Glomerular endothelial cell (primary cell): ENCODE measurements at regions not wholly inside any gene's neighbourhood (a gene's known extent, or its start where the extent isn't known, plus 50 kb on each side); places are given as distances from the start of the nearest gene placed in this dataset.
"Not testable (repeated sequence)": the region's sequence is repeated elsewhere in the genome, so short reads cannot be mapped to it uniquely, and the experiment has no call there.

Experiments used
- DNase-seq: peaks from one replicate; pipeline ENCODE4 v3.0.0-alpha.2; 2011; ENCODE audit warnings: low read depth, low spot score; ENCODE audit errors: extremely low read depth

DNA sequence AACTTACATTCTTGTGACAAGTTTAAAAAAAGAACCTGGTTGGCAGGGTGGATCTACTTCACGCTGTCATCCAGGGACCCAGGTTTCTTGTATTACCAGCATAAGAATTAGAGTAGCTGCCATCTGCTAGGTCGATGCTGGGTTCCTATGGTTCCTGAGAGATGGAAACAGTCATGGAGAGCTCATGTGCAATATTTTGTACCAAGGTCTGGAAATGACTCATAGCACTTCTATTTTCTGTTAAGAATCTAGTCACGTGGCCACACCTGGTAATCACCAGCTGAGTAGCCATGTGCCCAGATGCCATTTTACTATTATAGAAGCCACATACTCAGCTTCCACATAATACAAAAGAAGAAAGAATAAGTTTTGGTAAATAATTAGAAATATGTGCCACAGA is 171.3 kb downstream of the CD83 start:
- no peak for DNase-seq

DNA sequence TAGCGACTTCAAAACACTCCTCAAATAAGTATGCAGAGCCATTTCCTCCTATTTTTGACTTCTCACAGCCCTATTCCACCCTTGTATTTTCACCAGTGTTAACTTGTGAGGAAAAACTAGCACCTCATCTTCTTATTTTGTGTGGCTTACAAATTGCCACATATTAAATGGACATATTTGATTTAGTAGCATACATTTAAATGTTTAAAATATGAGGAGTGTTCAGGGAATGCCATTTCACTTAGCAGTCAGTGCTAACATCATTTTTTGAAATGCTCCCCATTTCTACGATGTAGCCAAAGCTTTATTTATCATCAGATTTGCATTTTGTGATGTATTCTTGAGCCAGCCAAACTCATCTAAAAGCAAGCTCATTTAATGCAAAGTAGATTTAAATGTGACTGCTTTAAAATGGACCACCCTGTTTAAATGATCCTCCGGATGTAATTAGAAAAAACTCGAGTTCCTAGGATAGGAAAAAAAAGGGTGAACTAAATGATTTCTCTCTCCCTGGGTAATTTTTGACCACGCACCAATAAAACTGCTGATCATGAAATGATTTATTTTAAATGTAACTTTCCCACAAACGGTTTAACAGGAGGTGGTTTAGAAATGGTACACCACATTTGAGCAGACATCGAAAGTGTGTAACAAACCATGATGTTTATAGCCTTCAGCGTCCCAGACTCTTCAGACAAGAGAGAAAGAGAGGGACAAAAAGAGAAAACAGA is 172.6 kb downstream of the CD83 start:
- DNase-seq, result no peak

DNA sequence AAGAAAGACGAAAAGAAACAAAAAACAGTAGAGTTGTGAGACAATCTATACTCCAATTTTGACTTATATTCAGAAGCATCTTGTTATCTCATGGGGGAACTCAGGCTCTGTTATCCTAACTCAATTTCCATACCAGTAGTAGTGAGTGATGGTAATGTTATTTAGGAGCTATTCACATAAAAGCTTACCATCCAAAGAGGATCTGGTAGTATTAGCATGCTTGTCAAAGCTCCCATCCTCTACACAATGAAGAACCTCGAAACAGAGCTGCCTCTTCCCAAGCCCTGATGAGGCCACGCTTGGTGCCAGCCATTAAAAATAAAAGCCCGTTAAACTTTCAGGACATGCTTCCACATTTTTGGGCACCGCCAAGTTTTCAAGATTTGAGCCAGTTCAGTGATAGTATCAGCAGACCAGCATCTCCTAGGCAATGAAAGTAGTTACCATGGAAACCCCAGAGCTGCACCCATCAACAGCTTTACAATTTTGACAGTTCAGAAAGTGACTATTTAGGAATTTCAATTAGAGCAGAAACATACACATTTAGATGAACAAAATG is 173.3 kb downstream of the CD83 start:
- no peak for DNase-seq

DNA sequence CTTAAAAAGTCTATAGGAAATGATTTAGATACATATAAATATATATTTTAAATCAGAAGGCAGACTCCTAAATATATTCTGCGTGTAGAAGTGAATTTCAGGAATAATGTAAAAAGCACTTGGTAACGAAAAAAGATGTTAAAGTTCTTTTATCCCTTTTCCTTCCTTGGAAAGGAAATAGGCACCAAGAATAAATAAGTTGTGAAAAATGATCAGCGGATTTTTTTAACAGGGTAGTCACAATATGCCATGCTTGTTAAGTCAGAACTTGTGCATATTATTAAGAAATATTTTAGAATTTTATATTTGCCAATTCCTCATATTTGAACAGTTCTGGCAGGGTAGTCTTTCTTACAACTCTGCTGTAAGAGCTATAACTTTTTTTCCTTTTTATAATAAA is 173.8 kb downstream of the CD83 start:
- no peak for DNase-seq

DNA sequence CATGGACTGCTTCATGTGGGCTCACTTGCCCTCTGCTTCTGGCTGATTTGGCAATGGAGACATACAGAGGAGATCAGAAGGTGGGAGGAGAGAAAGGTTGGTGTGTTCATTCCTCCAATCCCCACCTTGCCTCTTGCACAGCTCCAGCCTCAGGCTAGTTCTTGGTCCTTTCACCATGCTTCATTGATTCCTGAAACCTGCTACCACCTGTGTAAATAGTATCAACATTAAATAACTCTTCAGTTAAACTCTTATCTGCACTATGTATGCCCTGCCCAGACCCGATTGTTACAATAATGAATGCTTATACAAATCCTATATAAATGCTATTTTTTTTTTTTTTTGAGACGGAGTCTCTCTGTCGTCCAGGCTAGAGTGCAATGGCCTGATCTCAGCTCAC is 174.5 kb downstream of the CD83 start:
- no peak for DNase-seq

DNA sequence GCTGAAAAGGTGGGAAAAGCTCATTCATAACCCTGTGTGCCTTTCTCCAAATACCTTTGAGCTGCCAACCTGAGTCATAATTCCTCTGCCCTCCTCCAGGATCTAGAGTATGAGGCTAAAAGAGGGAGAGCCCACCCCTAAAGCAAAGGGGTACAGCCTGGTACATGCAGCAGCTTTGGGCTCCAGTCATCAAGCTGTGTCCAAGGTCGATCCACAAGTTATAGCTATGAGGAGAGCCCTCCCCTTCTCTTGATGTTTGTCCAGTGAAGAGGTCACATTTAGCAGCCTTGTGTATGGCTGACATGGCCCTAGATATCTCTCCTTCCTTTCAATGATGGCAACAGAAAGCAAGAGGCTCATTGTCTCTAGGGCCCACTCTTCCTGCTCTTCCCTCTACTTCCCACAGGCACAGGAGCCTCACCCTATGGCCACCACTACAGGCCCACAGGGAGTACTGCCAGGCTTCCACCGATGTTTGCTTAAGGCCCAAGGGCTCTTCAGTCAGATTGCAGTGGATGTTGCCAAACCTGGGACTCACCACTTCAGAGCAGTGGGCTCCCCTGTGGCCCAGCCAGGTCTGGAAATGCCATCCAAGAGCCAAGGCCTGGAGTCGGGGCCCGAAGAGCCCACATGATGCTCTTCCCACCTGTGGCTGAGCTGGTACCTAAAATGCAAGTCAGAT is 176.8 kb downstream of the CD83 start:
- DNase-seq, result no peak

DNA sequence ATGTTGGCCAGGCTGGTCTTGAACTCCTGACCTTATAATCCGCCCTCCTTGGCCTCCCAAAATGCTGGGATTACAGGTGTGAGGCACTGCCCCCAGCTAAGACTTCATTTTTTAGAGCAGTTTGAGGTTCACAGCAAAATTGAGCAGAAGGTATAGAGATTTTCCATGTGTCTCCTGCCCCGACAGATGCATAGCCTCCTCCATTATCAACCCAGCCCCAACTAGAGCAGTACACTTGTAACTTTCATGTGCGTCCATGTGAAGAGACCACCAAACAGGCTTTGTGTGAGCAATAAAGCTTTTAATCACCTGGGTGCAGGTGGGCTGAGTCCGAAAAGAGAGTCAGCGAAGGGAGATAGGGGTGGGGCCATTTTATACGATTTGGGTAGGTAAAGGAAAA is 179.1 kb downstream of the CD83 start:
- DNase-seq, result not testable (repeated sequence)

DNA sequence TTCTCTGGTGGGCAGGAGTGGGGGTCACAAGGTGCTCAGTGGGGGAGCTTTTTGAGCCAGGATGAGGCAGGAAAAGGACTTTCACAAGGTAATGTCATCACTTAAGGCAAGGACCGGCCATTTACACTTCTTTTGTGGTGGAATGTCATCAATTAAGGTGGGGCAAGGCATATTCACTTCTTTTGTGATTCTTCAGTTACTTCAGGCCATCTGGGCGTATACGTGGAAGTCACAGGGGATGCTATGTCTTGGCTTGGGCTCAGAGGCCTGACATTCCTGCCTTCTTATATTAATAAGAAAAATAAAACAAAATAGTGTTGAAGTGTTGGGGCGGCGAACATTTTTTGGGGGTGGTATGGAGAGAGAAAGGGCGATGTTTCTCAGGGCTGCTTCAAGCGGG is 179.5 kb downstream of the CD83 start:
- DNase-seq, result not testable (repeated sequence)

DNA sequence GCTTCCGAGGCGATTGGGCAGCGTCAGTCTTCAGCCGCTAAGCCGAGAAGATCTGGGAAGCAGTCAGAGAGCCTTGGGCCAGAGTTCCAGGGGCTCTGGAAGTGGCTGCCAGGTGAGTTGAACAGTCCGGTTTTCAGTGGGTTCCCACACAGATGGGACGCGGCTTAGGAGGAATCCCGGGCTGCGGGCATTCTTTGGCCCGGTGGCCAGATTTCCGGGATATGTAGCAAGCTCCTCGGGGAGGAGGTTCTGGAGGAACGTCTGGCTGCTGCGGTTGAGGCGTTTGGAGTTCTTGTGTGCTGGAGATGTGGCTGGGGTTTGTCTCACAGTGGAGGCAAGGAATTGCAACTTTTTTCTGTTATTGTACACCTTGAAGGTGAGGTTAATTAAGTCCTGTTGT is 182.6 kb downstream of the CD83 start:
- not testable (repeated sequence) for DNase-seq

DNA sequence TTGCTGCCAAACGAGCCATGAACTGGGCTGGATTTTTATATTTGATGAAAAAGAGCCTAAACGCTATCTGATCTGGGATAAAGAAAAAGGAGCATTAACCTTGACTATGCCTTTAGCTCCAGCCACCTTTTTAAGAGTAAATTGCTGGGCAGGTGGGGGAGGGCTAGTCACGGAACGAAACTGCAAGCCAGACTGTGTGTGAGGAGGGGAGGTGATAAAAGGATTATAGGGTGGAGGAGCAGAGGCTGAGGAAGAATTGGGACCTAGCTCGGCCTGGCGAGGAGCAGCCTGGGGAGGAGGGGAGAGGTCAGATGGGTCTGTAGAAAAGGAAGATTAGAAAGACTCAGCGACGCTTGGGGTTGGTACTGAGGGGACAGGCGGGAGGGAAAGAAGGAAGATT is 183.1 kb downstream of the CD83 start:
- DNase-seq, result not testable (repeated sequence)

DNA sequence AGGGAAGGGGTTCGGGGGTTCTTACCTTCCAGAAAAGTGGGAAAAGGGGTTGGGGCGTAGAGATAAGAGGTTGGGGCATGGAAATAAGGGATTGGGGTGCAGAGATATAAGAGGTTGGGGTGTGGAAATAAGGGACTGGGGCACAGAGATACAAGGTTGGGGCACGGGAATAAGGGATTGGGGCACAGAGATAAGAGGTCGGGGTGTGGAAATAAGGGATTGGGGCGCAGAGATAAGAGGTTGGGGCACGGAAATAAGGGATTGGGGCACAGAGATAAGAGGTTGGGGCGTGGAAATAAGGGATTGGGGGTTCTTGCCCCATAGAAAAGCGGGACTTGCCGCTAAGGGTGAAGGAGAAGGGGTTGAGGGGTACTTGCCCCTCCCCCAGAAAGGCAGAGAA is 183.9 kb downstream of the CD83 start:
- not testable (repeated sequence) for DNase-seq

DNA sequence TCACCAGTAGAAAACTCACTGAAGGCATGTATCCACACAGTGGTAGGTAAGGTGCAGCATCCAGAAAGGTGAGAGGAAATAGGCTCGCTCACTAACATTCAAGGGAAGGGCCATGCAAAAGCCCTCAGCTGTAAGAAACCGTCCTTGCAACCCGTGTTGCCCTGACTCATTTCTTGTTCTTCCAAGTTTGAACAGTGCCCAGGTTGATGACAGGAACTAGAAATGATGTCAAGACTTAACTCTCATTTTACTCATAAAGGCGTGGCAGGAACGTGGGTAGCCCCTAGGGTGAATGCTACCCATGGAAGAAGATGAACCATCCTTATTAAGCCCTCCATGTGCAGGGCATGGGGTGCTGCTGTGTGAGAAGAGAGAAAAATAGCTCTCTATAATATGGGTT is 187.6 kb downstream of the CD83 start:
- DNase-seq, result no peak

DNA sequence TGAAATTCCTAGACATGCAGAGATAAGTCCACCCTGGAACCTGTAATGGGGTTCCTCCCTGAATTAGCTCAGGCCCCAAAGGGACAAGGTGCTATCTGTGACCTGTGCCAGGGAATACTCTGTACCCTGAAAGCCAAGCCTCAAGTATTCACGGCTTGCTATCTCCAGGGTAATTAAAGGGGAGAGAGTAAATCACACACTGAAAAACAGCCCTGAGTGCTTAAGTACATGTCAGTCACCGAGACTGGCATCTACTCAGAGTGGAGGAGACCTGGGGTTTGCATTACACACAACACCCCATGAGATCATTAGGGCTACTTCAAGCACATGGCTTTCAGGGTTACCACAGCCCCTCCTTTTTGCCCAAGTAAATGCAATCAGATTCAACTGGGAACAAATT is 188.1 kb downstream of the CD83 start:
- DNase-seq, result no peak

DNA sequence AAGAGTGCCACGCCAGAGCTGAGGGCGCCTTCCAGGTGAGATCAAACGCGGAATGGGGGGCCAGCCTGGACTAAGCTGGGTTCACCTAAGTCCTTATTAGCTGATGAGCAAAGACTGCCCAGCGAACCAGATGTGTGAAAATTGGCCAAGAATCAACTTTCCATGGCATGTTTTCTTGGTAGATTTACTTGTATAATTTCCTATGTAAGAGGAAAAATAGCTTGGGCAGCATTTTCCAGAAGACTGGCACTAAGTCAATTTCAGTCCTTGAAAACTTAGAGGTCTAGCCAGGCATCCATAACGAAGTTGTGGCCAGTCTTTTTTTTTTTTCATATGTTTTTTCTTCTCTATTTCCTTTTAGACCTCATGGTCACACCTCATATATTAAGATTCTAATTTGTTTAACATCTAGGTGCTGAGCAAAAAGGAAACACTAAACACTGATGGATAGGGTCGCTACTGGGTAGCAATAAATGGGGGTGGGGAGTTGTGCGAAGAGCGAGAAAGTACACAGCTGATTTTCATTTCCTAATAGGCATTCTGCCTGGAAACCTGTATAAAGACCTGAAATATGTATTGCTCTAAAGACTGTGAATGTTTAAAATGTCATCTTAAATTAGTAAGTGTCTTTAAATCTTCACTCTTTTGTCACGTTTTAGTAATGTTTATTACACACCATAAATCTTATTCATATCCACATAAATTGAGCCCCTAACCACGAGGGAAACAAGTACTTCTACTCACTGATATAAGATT is 188.8 kb downstream of the CD83 start:
- no peak for DNase-seq

DNA sequence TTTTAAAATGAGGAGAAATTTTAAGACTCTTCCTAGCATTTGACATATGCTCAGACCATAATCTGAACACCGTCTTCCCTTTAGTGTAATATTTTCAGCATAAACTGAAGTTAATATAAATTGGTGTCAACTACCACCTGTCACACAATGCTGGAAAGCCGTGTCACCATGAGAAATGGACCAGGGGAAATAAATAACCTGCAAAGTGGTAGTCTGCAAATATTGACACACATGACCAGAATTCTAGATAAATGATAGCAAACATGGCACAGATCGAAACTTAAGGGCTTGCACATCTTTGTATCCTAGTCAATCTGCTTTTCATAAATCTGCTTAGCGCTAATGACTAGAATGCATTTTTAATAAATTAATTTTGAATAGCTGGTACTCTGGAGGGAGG is 191.9 kb downstream of the CD83 start:
- DNase-seq, result no peak

DNA sequence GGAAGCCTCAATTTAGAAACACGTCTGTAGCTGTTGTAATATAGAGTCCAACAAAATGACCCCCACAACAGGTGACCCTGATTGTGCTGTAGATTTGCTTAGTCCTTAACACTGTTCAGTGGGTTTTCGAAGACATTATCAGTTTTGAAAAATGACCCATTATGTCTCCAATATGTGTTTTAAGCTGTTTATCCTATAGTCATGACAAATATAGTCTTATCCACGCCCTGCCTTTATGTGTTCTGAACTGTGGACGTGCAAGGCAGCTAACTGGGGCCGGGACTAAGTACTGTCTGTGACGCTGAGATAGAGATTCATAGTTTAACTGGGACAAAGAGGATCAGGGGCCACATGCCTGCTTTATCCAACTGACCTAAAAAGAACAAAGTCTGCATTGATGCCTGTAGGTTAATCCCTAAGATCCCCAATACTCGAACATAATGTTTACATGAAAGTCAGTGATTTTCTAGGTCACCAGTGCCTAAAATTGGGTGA is 192.4 kb downstream of the CD83 start:
- DNase-seq, result no peak

DNA sequence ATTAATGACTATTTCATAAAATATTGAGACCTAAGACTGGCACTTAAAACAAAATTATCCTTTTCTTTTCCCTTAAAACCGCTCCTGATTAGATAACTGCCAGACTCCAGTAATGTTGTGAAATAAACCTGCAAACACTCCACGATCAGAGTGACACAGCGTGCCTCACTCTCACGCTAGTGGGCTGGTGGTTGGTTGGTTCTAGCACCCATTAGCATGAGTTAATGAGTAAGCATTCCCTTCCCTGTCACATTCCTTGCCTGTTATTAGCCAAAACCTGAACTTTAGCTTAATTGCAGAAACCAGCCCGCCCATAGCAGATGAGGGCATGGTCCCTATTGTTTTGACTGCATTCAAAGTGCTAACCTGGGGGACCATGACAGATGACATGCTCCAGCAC is 193.4 kb downstream of the CD83 start:
- DNase-seq, result no peak

DNA sequence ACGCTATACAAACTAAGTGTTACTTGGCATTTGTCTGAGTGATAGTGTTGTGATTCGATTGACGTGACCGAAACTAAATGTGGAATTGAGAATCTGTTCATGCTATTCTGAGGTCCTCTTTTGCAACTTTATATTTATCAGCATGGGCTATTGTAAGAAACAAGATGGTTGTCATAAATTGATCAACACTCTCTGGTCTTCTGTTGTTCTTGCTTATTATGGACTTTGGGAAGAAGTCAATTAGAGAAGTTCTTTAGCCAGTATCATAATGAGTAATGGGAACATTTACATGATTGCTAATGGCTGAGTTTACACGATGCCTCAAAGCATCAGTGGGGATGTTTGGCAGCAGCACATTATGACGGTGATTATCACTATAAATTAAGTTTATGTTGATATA is 195.0 kb downstream of the CD83 start:
- no peak for DNase-seq

DNA sequence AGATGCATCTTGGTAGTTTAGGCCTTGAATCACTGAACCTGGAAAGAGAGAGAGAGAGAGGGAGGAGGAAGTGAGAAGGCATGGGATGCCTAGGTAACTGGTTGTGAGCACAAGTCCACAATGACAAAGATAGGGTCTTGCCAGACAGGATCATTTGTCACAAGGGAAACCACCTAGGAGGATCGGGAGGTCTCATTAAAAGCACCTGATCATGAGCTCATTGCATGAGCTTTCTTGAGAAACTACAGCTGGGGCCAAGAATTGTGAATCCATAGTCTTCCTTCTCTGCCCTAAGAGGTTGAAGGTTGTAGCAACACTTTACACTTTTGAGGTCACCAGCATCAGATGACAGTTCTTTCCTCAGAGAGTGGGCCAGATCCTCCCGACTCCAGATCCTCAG is 195.7 kb downstream of the CD83 start:
- DNase-seq, result no peak

DNA sequence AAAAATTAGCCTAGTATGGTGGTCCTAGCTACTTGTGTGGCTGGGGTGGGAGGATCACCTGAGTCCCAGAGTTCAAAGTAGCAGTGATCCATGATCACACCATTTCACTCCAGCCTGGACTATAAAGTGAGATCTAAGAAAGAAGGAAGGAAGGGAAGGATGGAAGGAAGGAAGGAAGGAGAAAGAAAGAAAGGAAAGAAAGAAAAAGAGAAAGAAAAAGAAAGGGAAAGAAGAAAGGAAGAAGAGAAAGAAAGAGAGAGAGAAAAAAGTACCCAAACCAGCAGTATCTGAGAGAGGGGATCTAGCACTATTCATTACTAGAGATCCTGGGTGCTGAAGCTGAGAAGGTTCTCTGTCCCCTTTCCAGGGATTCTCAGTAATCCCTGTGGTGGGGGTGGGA is 197.8 kb downstream of the CD83 start:
- no peak for DNase-seq

DNA sequence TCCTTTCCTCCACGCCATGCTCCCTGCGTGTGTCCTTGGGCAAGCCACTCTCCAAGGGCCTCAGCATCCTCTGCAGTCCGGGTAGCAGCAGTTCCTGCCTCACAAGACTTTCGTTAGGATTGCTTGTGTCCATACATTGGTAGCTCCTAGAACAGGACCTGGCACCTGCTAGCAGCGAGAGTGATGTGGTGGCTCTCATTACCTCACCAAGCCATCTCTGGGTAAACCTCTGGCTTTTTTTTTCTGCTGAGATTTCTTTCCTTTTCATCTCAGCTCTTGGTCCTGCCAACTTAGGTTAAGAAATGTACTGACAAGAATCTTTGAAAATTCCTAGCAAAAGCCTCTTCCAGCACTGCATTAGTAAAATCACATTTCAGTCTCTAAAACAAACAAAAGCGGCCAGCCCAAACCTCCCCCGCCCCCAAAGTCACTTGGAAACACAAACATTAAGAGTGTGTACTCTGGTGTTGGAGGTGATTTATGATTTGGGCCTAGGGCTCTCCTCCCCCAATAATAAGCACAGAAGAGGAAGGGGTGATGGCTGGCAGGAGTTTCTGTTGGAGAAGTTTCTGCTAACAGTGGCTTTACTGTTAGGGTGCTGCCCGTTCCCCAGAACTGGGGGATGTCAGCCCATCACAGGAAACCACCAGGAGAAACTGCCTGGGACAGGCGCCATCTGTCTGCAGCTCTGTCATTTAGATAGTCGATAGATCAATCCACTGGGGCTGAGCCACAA is 199.2 kb downstream of the CD83 start:
- no peak for DNase-seq
